ENCODE measurements at regions not wholly inside any gene's neighbourhood (a gene's known extent, or its start where the extent isn't known, plus 50 kb on each side); places are given as distances from the start of the nearest gene placed in this dataset.

GRCh38 chr14:51520087-51520486 lies 131.6 kb upstream of the FRMD6 start:
- ChIA-PET POLR2A (no interaction called here), CTCF (no interaction called here)
- Mint-ChIP-seq H3K4me1 (no peaks in the 10 kb centered on the region), H3K27me3 (peaks cover 7% of the 10 kb centered on the region), H3K27ac (no peak overlapping the region), H3K9me3 (no peaks in the 10 kb centered on the region), H3K4me3 (no peak overlapping the region), H3K36me3 (ENCODE audit: low read depth) (no peaks in the 10 kb centered on the region)
- TF ChIP-seq CTCF (IDR thresholded peaks at IDR 0.05) = no peak
- intact Hi-C loops (cut with micrococcal nuclease) = no loop called here
- DNase-seq (no peak), ATAC-seq (ENCODE audit: low read depth) (no peak)

GRCh38 chr14:51521764-51522163 lies 129.9 kb upstream of the FRMD6 start:
- TF ChIP-seq CTCF (IDR thresholded peaks at IDR 0.05) = no peak
- Mint-ChIP-seq H3K36me3 (ENCODE audit: low read depth) (no peaks in the 10 kb centered on the region), H3K4me1 (no peaks in the 10 kb centered on the region), H3K9me3 (no peaks in the 10 kb centered on the region), H3K4me3 (no peak overlapping the region), H3K27ac (no peak overlapping the region), H3K27me3 (no peaks in the 10 kb centered on the region)
- DNase-seq (no peak), ATAC-seq (ENCODE audit: low read depth) (no peak)
- ChIA-PET CTCF (no interaction called here), POLR2A (no interaction called here)
- intact Hi-C loops (cut with micrococcal nuclease) = no loop called here

GRCh38 chr14:51523243-51523642 lies 128.5 kb upstream of the FRMD6 start:
- DNase-seq (no peak), ATAC-seq (ENCODE audit: low read depth) (no peak)
- Mint-ChIP-seq H3K4me1 (no peaks in the 10 kb centered on the region), H3K27ac (no peak overlapping the region), H3K4me3 (no peak overlapping the region), H3K36me3 (ENCODE audit: low read depth) (no peaks in the 10 kb centered on the region), H3K9me3 (no peaks in the 10 kb centered on the region), H3K27me3 (no peaks in the 10 kb centered on the region)
- intact Hi-C loops (cut with micrococcal nuclease) = no loop called here
- no peak for TF ChIP-seq CTCF (IDR thresholded peaks at IDR 0.05)
- POLR2A ChIA-PET = no interaction called here
- CTCF ChIA-PET = no interaction called here

GRCh38 chr14:51525739-51526138 lies 126.0 kb upstream of the FRMD6 start:
- Mint-ChIP-seq H3K4me1 (no peaks in the 10 kb centered on the region), H3K27me3 (no peaks in the 10 kb centered on the region), H3K9me3 (no peaks in the 10 kb centered on the region), H3K36me3 (ENCODE audit: low read depth) (no peaks in the 10 kb centered on the region), H3K4me3 (no peak overlapping the region), H3K27ac (no peak overlapping the region)
- ATAC-seq (ENCODE audit: low read depth) (no peak), DNase-seq (no peak)
- TF ChIP-seq CTCF (IDR thresholded peaks at IDR 0.05) = no peak
- ChIA-PET CTCF (no interaction called here), POLR2A (no interaction called here)
- intact Hi-C loops (cut with micrococcal nuclease) = no loop called here

- DNase-seq (no peak), ATAC-seq (ENCODE audit: low read depth) (no peak)
- Mint-ChIP-seq H3K4me3 (no peak overlapping the region), H3K4me1 (no peaks in the 10 kb centered on the region), H3K9me3 (no peaks in the 10 kb centered on the region), H3K36me3 (ENCODE audit: low read depth) (no peaks in the 10 kb centered on the region), H3K27ac (no peak overlapping the region), H3K27me3 (no peaks in the 10 kb centered on the region)
- TF ChIP-seq CTCF (IDR thresholded peaks at IDR 0.05) = no peak
- CTCF ChIA-PET = no interaction called here
- intact Hi-C loops (cut with micrococcal nuclease) = no loop called here
- POLR2A ChIA-PET = no interaction called here
These were observed 124.6 kb upstream of the FRMD6 start for GRCh38 chr14:51527073-51527472.
